Right lobe of liver (tissue), 6 donors: ENCODE measurements at regions not wholly inside any gene's neighbourhood (a gene's known extent, or its start where the extent isn't known, plus 50 kb on each side); places are given as distances from the start of the nearest gene placed in this dataset.
"Not testable (repeated sequence)": the region's sequence is repeated elsewhere in the genome, so short reads cannot be mapped to it uniquely, and the experiment has no call there.

Experiments
- ATAC-seq, 4 donors: fragments of 200-7000 bp; cut with Tn5 transposase; one replicate each; pipeline ENCODE4 v1.9.1; 2020; ENCODE audit warnings: mild to moderate bottlenecking in 4 of 4, moderate library complexity in 4 of 4
- DNase-seq, 3 donors: peaks; one replicate each; pipeline ENCODE4 v3.0.0-alpha.2; 2020
- H3K27ac ChIP-seq, 3 donors: fragments of 200-600 bp; one replicate each; pipeline ENCODE4 v1.8.0; 2022
- H3K27me3 ChIP-seq, 2 donors: fragments of 200-600 bp; one replicate each; pipeline ENCODE4 v1.8.0; 2022
- H3K36me3 ChIP-seq, 4 donors: fragments of 200-600 bp; sonication (generic) in 1 of 4; one replicate each; pipeline versions ENCODE4 v1.5.1 to v1.8.0; 2017 to 2022; ENCODE audit warnings: control low read depth in 1 of 4
- H3K4me1 ChIP-seq, 4 donors: fragments of 200-600 bp; sonication (generic) in 1 of 4; one replicate each; pipeline versions ENCODE4 v1.5.1 to v1.8.0; 2017 to 2022; ENCODE audit warnings: control low read depth in 1 of 4
- H3K4me3 ChIP-seq, 3 donors: fragments of 200-600 bp; one replicate each; pipeline ENCODE4 v1.8.0; 2022
- H3K9me3 ChIP-seq, 4 donors: fragments of 200-600 bp; sonication (generic) in 1 of 4; one replicate each; pipeline versions ENCODE4 v1.5.1 to v1.8.0; 2017 to 2022; ENCODE audit warnings: control low read depth in 1 of 4
- POLR2A ChIP-seq: fragments of 450-650 bp; IDR thresholded peaks from one replicate; pipeline ENCODE4 v1.6.1; 2017; ENCODE audit warnings: antibody characterized with exemption, mild to moderate bottlenecking
- WGBS: methylation state at CpG from one replicate; pipeline ENCODE4 v1.1.6; 2018; ENCODE audit warnings: low coverage, low lambda C conversion rate; ENCODE audit not compliant: insufficient coverage; ENCODE audit errors: missing lambda C conversion rate; 5-methylcytosine and 5-hydroxymethylcytosine counted together
- intact Hi-C, 2 donors: fragments of 100-400 bp; cut with DNase I; formaldehyde crosslinking; loops; one replicate each; pipeline versions ENCODE4 v1.11.2 to v1.14.1; 2022
- TF ChIP-seq, protein P1 (sequence below), 4 donors: fragments of 200-600 bp in 3 of 4; fragments of 450-650 bp in 1 of 4; IDR thresholded peaks; one replicate each; pipeline versions ENCODE4 v1.5.1 to v1.8.0; 2016 to 2022; ENCODE audit warnings: antibody characterized with exemption in 4 of 4, mild to moderate bottlenecking in 2 of 4
- donor health status: DM: no; HTN: yes; CAD: no.
- donor health status: DM: no; HTN: no; CAD: no.
- donor health status: DM: no; HTN: no; CAD: no.
- donor health status: DM: no; HTN: yes; CAD: no.
- donor health status: DM: no; HTN: yes; CAD: no.

DNA sequence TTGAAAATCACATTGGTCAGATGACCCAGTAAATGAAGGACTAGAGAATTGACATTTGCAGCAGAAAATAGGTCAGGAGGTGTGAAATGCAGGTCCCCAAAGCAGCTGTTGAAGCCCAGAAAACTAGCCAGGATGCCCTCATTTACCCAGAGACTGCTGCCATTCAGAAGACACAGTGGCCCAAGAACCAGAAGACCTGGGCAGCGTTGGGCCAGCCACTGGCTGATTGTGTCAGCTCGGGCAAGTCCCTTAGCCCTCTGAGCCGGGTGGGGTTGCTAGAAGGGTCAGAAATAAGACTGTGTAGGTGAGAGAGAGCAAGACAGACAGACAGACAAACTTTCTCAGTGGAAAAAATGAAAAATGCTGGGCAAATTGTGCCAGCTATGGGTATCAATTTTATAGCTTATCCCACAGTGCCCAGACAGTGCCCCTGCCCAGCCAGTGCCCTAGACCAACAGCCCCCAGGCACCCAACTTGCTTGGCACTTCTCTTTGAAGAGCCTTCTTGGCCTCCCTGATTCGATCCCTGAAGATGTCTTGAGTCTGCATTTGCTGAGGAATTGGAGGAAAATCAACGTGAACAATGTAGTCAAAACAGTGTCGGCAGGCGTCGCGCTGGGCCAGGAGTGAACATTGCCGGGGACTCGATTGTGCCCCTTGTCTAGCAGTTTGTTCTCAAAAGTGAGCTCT is 198.3 kb downstream of the MN1 start:
- Histone ChIP-seq H3K36me3 (no peaks in the 10 kb centered on the region), H3K4me3 (no peak overlapping the region), H3K9me3 (no peaks in the 10 kb centered on the region), H3K27me3 (no peaks in the 10 kb centered on the region), H3K27ac (no peak overlapping the region), H3K4me1 (no peaks in the 10 kb centered on the region)
- no peak for DNase-seq
- TF ChIP-seq POLR2A, result no peak
- TF ChIP-seq, protein P1, sequence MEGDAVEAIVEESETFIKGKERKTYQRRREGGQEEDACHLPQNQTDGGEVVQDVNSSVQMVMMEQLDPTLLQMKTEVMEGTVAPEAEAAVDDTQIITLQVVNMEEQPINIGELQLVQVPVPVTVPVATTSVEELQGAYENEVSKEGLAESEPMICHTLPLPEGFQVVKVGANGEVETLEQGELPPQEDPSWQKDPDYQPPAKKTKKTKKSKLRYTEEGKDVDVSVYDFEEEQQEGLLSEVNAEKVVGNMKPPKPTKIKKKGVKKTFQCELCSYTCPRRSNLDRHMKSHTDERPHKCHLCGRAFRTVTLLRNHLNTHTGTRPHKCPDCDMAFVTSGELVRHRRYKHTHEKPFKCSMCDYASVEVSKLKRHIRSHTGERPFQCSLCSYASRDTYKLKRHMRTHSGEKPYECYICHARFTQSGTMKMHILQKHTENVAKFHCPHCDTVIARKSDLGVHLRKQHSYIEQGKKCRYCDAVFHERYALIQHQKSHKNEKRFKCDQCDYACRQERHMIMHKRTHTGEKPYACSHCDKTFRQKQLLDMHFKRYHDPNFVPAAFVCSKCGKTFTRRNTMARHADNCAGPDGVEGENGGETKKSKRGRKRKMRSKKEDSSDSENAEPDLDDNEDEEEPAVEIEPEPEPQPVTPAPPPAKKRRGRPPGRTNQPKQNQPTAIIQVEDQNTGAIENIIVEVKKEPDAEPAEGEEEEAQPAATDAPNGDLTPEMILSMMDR (IDR thresholded peaks at IDR 0.05), result no peak
- WGBS, result 75% methylated on average over 10 of the region's 11 CpGs
- no peak for ATAC-seq
- intact Hi-C loops, result no loop called here

DNA sequence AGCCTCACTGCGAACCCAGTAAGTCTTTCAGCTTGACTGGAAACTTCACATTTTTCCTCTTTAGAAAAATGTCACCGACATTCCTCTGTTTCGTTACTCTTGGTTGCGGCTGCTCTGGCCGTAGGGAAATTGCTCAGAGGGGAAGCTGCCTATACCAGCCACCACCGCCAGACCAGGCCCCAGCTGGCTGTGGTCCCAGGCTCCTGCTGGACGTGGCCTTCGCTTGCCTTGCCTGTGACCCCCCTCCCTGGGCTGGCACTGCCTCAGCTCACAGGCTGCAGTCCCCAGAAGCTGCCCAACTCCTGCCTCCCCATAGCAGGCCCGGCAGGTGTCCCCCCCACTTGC is 197.8 kb downstream of the MN1 start:
- DNase-seq, result no peak
- Histone ChIP-seq H3K4me1 (no peaks in the 10 kb centered on the region), H3K36me3 (no peaks in the 10 kb centered on the region), H3K4me3 (no peak overlapping the region), H3K27me3 (no peaks in the 10 kb centered on the region), H3K9me3 (no peaks in the 10 kb centered on the region), H3K27ac (no peak overlapping the region)
- TF ChIP-seq POLR2A, result no peak
- TF ChIP-seq, protein P1 (IDR thresholded peaks at IDR 0.05), result no peak
- no peak for ATAC-seq
- WGBS, result 76% methylated on average over 4 of the region's 9 CpGs
- intact Hi-C loops, result no loop called here

DNA sequence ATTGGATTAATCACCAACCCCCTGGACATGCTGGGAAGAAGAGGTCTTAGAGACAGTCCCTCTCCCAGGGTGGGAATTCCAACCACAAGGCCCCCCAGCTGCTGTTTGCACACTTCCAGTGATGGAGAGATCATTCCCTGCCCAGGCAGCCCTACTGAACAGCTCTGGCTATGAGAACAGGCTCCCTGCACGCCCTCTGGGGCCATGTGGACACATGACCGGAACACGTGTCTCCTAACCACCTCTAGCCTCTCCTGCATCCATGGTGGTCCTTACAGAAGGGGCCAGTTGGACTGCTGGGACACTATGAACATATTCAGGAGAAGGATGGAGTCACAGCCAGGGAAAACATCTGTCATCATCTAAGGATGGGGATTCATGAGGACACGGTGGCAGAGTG is 196.2 kb downstream of the MN1 start:
- H3K9me3 ChIP-seq, result no peaks in the 10 kb centered on the region
- no peak overlapping the region for H3K4me3 ChIP-seq
- ATAC-seq, result no peak
- TF ChIP-seq, protein P1 (IDR thresholded peaks at IDR 0.05), result no peak
- no peak for TF ChIP-seq POLR2A
- no peak for DNase-seq
- WGBS, result 71% methylated on average over 4 of the region's 4 CpGs
- H3K4me1 ChIP-seq, result no peaks in the 10 kb centered on the region
- H3K27me3 ChIP-seq, result no peaks in the 10 kb centered on the region
- H3K27ac ChIP-seq, result no peak overlapping the region
- intact Hi-C loops, result no loop called here
- H3K36me3 ChIP-seq, result no peaks in the 10 kb centered on the region

DNA sequence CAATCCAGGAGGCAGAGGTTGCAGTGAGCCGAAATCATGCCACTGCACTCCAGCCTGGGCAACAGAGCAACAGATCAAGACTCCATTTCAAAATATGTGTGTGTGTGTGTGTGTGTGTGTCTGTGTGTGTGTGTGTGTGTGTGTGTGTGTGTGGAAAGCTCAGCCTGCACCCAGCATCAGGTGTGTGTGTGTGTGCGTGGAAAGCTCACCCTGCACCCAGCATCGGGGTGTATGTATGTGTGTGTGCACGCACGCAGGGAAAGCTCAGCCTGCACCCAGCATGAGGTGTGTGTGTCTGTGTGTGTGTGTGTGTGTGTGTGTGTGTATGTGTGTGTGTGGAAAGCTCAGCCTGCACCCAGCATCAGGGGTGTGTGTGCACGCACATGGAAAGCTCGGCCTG is 193.8 kb downstream of the MN1 start:
- DNase-seq, H3K27ac ChIP-seq, H3K4me3 ChIP-seq, H3K9me3 ChIP-seq, H3K27me3 ChIP-seq, H3K4me1 ChIP-seq, H3K36me3 ChIP-seq, ATAC-seq, intact Hi-C loops: not testable (repeated sequence)
- no CpG with 5 or more reads among the region's 7 CpGs for whole genome bisulfite sequencing

DNA sequence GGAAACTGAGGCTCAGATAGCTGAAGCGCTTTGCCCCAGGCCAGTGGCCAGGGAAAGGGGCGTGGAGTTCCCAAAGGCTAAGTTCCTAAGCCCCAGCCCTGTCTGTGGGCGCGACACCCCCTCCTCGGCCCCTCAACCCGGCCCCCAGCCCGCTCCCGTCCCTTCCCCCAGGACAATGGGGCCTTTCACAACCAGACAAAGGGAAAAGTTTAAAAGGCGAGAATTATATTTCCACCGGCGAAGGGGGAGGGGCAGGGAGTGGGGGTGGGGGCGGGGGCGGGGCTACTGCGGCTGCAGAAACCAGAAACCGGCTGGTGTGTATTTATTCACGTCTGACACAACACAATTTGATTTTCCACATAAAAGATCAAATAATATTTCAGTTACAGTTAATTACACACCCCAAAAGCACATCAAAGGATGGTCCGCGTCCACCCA is 192.1 kb downstream of the MN1 start:
- intact Hi-C loops, result no loop called here
- Histone ChIP-seq H3K4me1 (no peaks in the 10 kb centered on the region), H3K36me3 (no peaks in the 10 kb centered on the region), H3K4me3 (no peak overlapping the region), H3K9me3 (no peaks in the 10 kb centered on the region), H3K27ac (no peak overlapping the region), H3K27me3 (no peaks in the 10 kb centered on the region)
- no peak for DNase-seq
- no peak for TF ChIP-seq POLR2A
- TF ChIP-seq, protein P1 (IDR thresholded peaks at IDR 0.05), result no peak
- ATAC-seq, result no peak
- WGBS, result 55% methylated on average over 10 of the region's 18 CpGs

DNA sequence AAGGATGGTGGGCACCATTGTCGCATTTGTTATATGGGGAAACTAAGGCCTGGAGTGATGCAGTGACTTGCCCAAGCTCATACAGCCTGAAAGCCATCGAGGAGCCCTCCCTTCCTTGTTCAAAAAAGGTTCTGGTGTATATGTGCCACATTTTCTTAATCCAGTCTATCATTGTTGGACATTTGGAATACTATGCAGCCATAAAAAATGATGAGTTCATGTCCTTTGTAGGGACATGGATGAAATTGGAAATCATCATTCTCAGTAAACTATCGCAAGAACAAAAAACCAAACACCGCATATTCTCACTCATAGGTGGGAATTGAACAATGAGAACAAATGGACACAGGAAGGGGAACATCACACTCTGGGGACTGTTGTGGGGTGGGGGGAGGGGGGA is 191.4 kb downstream of the MN1 start:
- ATAC-seq, H3K4me3 ChIP-seq, H3K9me3 ChIP-seq, H3K4me1 ChIP-seq, H3K27ac ChIP-seq, intact Hi-C loops, DNase-seq, H3K27me3 ChIP-seq, H3K36me3 ChIP-seq: not testable (repeated sequence)
- 77% methylated on average over 3 of the region's 4 CpGs for WGBS
